PC-9 (cell line): ENCODE measurements at regions not wholly inside any gene's neighbourhood (a gene's known extent, or its start where the extent isn't known, plus 50 kb on each side); places are given as distances from the start of the nearest gene placed in this dataset.

Experiments
- BruUV-seq: library from RNA; stranded (reverse); fragments of 400-500 nt; replicated peaks from 2 replicates; lab custom pipeline; 2021; lab: Mats Ljungman, UMichigan
- CTCF ChIA-PET: fragments of 300-600 bp; sonication (Branson Sonifier 250); formaldehyde crosslinking; loops from one replicate; lab custom pipeline; 2022; ENCODE audit warnings: antibody characterized with exemption; lab: Charles Lee
- POLR2A ChIA-PET: fragments of 300-600 bp; sonication (Branson Sonifier 250); formaldehyde crosslinking; loops from one replicate; lab custom pipeline; 2022; ENCODE audit warnings: antibody characterized with exemption; ENCODE audit not compliant: unreplicated experiment; lab: Charles Lee
- DNase-seq, 2 experiments: peaks; one replicate each; pipeline versions ENCODE4 v3.0.0 to v3.0.0-alpha.2; 2015 to 2022; ENCODE audit warnings: mixed read lengths in 1 of 2
- H2AFZ ChIP-seq: fragments of 200-600 bp; sonication (generic); 2 replicates; pipeline ENCODE4 v1.8.1; 2017; ENCODE audit warnings: antibody characterized with exemption
- H3F3A ChIP-seq: fragments of 200-600 bp; sonication (generic); 2 replicates; pipeline ENCODE4 v1.8.1; 2017; ENCODE audit warnings: antibody characterized with exemption, mild to moderate bottlenecking, low read depth; ENCODE audit not compliant: insufficient read depth
- H3K27ac ChIP-seq: fragments of 200-600 bp; sonication (generic); 2 replicates; pipeline ENCODE4 v1.6.1; 2016; ENCODE audit warnings: mixed run types
- H3K27me3 ChIP-seq: fragments of 200-600 bp; sonication (generic); 2 replicates; pipeline ENCODE4 v1.6.1; 2016; ENCODE audit warnings: low read depth, mixed run types; ENCODE audit not compliant: insufficient read depth
- H3K36me3 ChIP-seq: fragments of 200-600 bp; sonication (generic); 2 replicates; pipeline ENCODE4 v1.6.1; 2016; ENCODE audit warnings: low read depth, mixed run types
- H3K4me1 ChIP-seq: fragments of 200-600 bp; sonication (generic); replicated peaks from 2 replicates; pipeline ENCODE4 v1.6.1; 2016; ENCODE audit warnings: mixed run types; ENCODE audit not compliant: insufficient read depth
- H3K4me2 ChIP-seq: fragments of 200-600 bp; sonication (generic); 2 replicates; pipeline ENCODE4 v1.6.1; 2017; ENCODE audit warnings: mixed run types
- H3K4me3 ChIP-seq: fragments of 200-600 bp; sonication (generic); 2 replicates; pipeline ENCODE4 v1.6.1; 2016; ENCODE audit warnings: mixed run types
- H3K79me2 ChIP-seq: fragments of 200-600 bp; sonication (generic); 2 replicates; pipeline ENCODE4 v1.6.1; 2017; ENCODE audit warnings: low read depth, mixed run types
- H3K9me2 ChIP-seq: fragments of 200-600 bp; sonication (generic); 2 replicates; pipeline ENCODE4 v1.8.1; 2017; ENCODE audit warnings: mild to moderate bottlenecking; ENCODE audit not compliant: insufficient read depth
- H3K9me3 ChIP-seq: fragments of 200-600 bp; sonication (generic); 2 replicates; pipeline ENCODE4 v1.8.1; 2016; ENCODE audit warnings: low read depth; ENCODE audit not compliant: insufficient read depth
- H4K20me1 ChIP-seq: fragments of 200-600 bp; sonication (generic); 2 replicates; pipeline ENCODE4 v1.8.1; 2017; ENCODE audit not compliant: insufficient read depth
- EZH2 ChIP-seq: fragments of 200-600 bp; sonication (generic); IDR thresholded peaks from 2 replicates; pipeline ENCODE4 v1.8.0; 2017; ENCODE audit warnings: antibody characterized with exemption, low read depth
- intact Hi-C: fragments of 100-400 bp; cut with micrococcal nuclease; formaldehyde crosslinking; loops from one replicate; pipeline ENCODE4 v1.10.0; 2022; ENCODE audit not compliant: unreplicated experiment
- TF ChIP-seq, protein P1 (sequence below): fragments of 200-600 bp; sonication (generic); conservative IDR thresholded peaks from 2 replicates; pipeline ENCODE4 v1.6.1; 2017; ENCODE audit warnings: mixed run types, antibody characterized with exemption, mild to moderate bottlenecking, moderate library complexity

DNA sequence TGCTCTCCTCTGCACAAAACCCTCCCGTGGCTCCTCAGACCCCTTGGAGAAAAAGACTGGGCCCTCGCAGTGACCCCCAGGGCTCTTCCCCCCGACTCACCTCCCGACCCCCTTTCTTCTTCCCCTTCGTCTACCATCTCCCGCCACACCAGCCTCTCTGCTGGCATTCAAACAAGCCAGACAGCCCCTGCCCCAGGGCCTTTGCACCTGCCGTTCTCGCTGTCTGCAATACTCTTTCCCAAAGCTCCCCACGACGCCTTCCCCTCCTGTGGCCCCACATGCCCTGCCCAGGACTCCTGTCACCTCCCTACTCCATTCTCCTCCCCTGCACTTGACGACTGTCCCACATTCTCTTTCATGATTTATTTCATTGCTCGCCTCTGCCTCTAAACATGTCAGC is 115.7 kb downstream of the PHETA1 start:
- Histone ChIP-seq H3K4me1 (no peaks in the 10 kb centered on the region), H4K20me1 (no peaks in the 10 kb centered on the region), H3K27ac (no peak overlapping the region), H3K27me3 (peaks cover 92% of the 10 kb centered on the region), H3F3A (no peaks in the 10 kb centered on the region), H3K9me3 (no peaks in the 10 kb centered on the region), H3K9me2 (no peaks in the 10 kb centered on the region), H3K36me3 (no peaks in the 10 kb centered on the region), H3K4me3 (no peak overlapping the region), H3K79me2 (no peaks in the 10 kb centered on the region), H2AFZ (no peak overlapping the region), H3K4me2 (no peak overlapping the region)
- no peak for DNase-seq
- intact Hi-C loops = no loop called here
- no TSS peak for BruUV-seq
- TF ChIP-seq, protein P1, sequence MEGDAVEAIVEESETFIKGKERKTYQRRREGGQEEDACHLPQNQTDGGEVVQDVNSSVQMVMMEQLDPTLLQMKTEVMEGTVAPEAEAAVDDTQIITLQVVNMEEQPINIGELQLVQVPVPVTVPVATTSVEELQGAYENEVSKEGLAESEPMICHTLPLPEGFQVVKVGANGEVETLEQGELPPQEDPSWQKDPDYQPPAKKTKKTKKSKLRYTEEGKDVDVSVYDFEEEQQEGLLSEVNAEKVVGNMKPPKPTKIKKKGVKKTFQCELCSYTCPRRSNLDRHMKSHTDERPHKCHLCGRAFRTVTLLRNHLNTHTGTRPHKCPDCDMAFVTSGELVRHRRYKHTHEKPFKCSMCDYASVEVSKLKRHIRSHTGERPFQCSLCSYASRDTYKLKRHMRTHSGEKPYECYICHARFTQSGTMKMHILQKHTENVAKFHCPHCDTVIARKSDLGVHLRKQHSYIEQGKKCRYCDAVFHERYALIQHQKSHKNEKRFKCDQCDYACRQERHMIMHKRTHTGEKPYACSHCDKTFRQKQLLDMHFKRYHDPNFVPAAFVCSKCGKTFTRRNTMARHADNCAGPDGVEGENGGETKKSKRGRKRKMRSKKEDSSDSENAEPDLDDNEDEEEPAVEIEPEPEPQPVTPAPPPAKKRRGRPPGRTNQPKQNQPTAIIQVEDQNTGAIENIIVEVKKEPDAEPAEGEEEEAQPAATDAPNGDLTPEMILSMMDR = no peak
- TF ChIP-seq EZH2 = no peak
- POLR2A ChIA-PET = no interaction called here
- CTCF ChIA-PET = no interaction called here

DNA sequence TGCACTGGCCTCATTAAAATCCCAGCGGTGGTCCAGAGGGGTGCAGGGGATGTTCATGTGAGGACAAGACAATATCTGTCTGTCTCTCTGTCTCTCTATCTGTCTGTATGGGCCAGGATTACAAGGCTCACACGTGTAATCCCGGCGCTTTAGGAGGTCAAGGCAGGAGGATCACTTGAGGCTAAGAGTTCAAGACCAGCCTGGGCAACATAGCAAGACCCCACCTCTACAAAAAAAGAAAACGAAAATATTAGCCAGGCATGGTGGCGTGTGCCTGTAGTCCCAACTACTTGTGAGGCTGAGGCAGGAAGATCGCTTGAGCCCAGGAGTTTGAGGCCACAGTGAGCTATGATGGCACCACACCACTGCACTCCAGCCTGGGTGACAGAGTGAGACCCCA is 117.1 kb downstream of the PHETA1 start:
- no peaks in the 10 kb centered on the region for H4K20me1 ChIP-seq
- no peaks in the 10 kb centered on the region for H3K9me2 ChIP-seq
- no peak for TF ChIP-seq EZH2
- TF ChIP-seq, protein P1 = no peak
- ChIA-PET POLR2A (no interaction called here), CTCF (no interaction called here)
- H3K27ac ChIP-seq = no peak overlapping the region
- intact Hi-C loops = no loop called here
- H2AFZ ChIP-seq = no peak overlapping the region
- no peak overlapping the region for H3K4me3 ChIP-seq
- H3F3A ChIP-seq = no peaks in the 10 kb centered on the region
- no peak overlapping the region for H3K4me2 ChIP-seq
- H3K79me2 ChIP-seq = no peaks in the 10 kb centered on the region
- BruUV-seq = no TSS peak
- H3K4me1 ChIP-seq = no peaks in the 10 kb centered on the region
- no peaks in the 10 kb centered on the region for H3K36me3 ChIP-seq
- H3K9me3 ChIP-seq = no peaks in the 10 kb centered on the region
- peaks cover 97% of the 10 kb centered on the region for H3K27me3 ChIP-seq
- DNase-seq = no peak

GRCh38 chr12:111251058-111251730 is 117.7 kb downstream of the PHETA1 start:
- no peaks in the 10 kb centered on the region for H3K9me3 ChIP-seq
- H3K4me1 ChIP-seq = no peaks in the 10 kb centered on the region
- H3K4me3 ChIP-seq = no peak overlapping the region
- no peaks in the 10 kb centered on the region for H3F3A ChIP-seq
- no TSS peak for BruUV-seq
- no peaks in the 10 kb centered on the region for H3K9me2 ChIP-seq
- no peak for DNase-seq
- H2AFZ ChIP-seq = no peak overlapping the region
- TF ChIP-seq EZH2 = no peak
- ChIA-PET POLR2A (no interaction called here), CTCF (no interaction called here)
- H4K20me1 ChIP-seq = no peaks in the 10 kb centered on the region
- H3K27ac ChIP-seq = no peak overlapping the region
- H3K36me3 ChIP-seq = no peaks in the 10 kb centered on the region
- peaks cover 97% of the 10 kb centered on the region for H3K27me3 ChIP-seq
- no peak overlapping the region for H3K4me2 ChIP-seq
- no peaks in the 10 kb centered on the region for H3K79me2 ChIP-seq
- intact Hi-C loops = no loop called here
